ENCODE measurements at regions not wholly inside any gene's neighbourhood (a gene's known extent, or its start where the extent isn't known, plus 50 kb on each side); places are given as distances from the start of the nearest gene placed in this dataset.

DNA sequence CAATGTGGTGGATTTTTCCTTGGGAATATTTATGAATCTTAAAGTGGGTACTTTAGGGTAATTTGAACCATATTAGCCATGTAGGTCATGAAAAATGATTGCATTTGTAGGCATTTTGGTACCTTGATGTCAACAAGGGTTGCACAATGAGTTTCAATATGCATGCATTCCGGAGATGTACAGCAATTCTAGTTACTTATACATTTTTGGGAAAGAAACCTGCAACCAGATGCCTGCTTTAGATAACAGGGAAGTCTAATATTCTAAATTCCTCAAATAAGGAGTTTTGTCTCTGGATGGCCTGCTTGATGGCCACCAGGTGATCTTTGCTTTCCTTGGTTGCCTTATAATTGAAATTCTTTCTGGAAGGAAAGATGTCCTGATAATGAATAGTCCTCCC lies 240.5 kb upstream of the SETMAR start:
- intact Hi-C loops (cut with micrococcal nuclease): no loop called here
- peak overlapping the region in 1 of 7 donors; percentile 33 for H3K27ac Mint-ChIP-seq
- H3K27me3 Mint-ChIP-seq (ENCODE audit: low read depth in 3 of 3): peaks cover 0 to 2% (median 1%) of the 10 kb centered on the region in 3 donors
- Histone ChIP-seq H3K27ac (ENCODE audit: low read depth in 1 of 2, low read length in 2 of 2) (no peak overlapping the region), H3K4me2 (replicated peaks; ENCODE audit: extremely low read depth, low read length, poor library complexity, severe bottlenecking) (no peak overlapping the region), H3K79me2 (ENCODE audit: insufficient read depth, low read length) (no peaks in the 10 kb centered on the region), H3K27me3 (ENCODE audit: control insufficient read depth in 2 of 2, insufficient read depth in 2 of 2, low read length in 2 of 2) (no peaks in the 10 kb centered on the region), H3K4me3 (replicated peaks in 1 of 3; ENCODE audit: low read depth in 2 of 3, low read length in 3 of 3) (no peak overlapping the region), H2AFZ (ENCODE audit: insufficient read depth, low read depth, low read length, poor library complexity, severe bottlenecking) (no peak overlapping the region), H3K36me3 (replicated peaks in 1 of 2; ENCODE audit: control insufficient read depth in 1 of 2, insufficient read depth in 2 of 2, low read length in 2 of 2) (no peaks in the 10 kb centered on the region), H3K9ac (ENCODE audit: insufficient read depth, low read length, poor library complexity, severe bottlenecking) (no peak overlapping the region), H4K20me1 (ENCODE audit: insufficient read depth, low read length) (no peaks in the 10 kb centered on the region), H3K4me1 (ENCODE audit: control insufficient read depth in 1 of 2, insufficient read depth in 2 of 2, low read length in 2 of 2) (peaks cover 19 to 20% of the 10 kb centered on the region in 2 donors), H3K9me3 (replicated peaks in 1 of 2; ENCODE audit: control insufficient read depth in 1 of 2, insufficient read depth in 1 of 2, low read length in 2 of 2) (no peaks in the 10 kb centered on the region)
- TF ChIP-seq, protein P1, sequence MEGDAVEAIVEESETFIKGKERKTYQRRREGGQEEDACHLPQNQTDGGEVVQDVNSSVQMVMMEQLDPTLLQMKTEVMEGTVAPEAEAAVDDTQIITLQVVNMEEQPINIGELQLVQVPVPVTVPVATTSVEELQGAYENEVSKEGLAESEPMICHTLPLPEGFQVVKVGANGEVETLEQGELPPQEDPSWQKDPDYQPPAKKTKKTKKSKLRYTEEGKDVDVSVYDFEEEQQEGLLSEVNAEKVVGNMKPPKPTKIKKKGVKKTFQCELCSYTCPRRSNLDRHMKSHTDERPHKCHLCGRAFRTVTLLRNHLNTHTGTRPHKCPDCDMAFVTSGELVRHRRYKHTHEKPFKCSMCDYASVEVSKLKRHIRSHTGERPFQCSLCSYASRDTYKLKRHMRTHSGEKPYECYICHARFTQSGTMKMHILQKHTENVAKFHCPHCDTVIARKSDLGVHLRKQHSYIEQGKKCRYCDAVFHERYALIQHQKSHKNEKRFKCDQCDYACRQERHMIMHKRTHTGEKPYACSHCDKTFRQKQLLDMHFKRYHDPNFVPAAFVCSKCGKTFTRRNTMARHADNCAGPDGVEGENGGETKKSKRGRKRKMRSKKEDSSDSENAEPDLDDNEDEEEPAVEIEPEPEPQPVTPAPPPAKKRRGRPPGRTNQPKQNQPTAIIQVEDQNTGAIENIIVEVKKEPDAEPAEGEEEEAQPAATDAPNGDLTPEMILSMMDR (IDR thresholded peaks at IDR 0.05): no peak
- H3K9me3 Mint-ChIP-seq: peaks cover 0 to 7% (median 0%) of the 10 kb centered on the region in 7 donors
- no peaks in the 10 kb centered on the region for H3K36me3 Mint-ChIP-seq
- WGBS (ENCODE audit: insufficient coverage): no CpG with 5 or more reads among the region's 1 CpG
- DNase-seq: no peak
- no peak overlapping the region for H3K4me3 Mint-ChIP-seq
- peaks cover 44% of the 10 kb centered on the region for H3K4me1 Mint-ChIP-seq

DNA sequence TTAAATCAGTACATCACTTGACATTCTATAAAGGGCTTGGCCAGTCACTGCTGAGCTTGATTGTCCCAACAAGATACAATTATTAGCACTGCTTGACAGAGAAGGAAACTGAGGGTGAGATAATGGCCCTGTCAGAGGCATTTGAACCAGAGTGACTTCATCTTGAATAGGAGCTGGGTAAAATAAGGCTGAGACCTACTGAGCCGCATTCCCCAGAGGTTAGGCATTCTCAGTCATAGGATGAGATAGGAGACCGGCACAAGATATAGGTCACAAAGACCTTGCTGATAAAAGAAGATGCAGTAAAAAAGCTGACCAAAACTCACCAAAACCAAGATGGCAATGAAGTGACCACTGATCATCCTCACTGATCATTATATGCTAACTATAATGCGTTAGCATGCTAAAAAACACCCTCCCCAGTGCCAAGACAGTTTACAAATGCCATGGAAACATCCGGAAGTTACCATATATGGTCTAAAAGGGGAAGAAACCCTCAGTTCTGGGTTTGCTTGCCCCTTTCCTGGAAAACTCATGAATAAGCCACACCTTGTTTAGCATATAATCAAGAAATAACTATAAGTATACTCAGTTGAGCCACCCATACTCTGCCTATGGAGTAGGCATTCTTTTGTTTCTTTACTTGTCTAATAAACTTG lies 239.1 kb upstream of the SETMAR start:
- no peaks in the 10 kb centered on the region for H3K9me3 ChIP-seq (replicated peaks in 1 of 2; ENCODE audit: control insufficient read depth in 1 of 2, insufficient read depth in 1 of 2, low read length in 2 of 2)
- H3K9me3 Mint-ChIP-seq: peaks cover 0 to 7% (median 0%) of the 10 kb centered on the region in 7 donors
- H3K4me1 Mint-ChIP-seq: peaks cover 50% of the 10 kb centered on the region
- DNase-seq: no peak
- H3K27ac Mint-ChIP-seq: no peak overlapping the region
- no peak overlapping the region for H3K4me3 ChIP-seq (replicated peaks in 1 of 3; ENCODE audit: low read depth in 2 of 3, low read length in 3 of 3)
- TF ChIP-seq, protein P1 (IDR thresholded peaks at IDR 0.05): no peak
- H3K9ac ChIP-seq (ENCODE audit: insufficient read depth, low read length, poor library complexity, severe bottlenecking): no peak overlapping the region
- no peak overlapping the region for H3K27ac ChIP-seq (ENCODE audit: low read depth in 1 of 2, low read length in 2 of 2)
- peaks cover 19 to 25% of the 10 kb centered on the region in 2 donors for H3K4me1 ChIP-seq (ENCODE audit: control insufficient read depth in 1 of 2, insufficient read depth in 2 of 2, low read length in 2 of 2)
- H3K27me3 Mint-ChIP-seq (ENCODE audit: low read depth in 3 of 3): peaks cover 0 to 2% (median 0%) of the 10 kb centered on the region in 3 donors
- no CpG with 5 or more reads among the region's 4 CpGs for WGBS (ENCODE audit: insufficient coverage)
- no peaks in the 10 kb centered on the region for H3K27me3 ChIP-seq (ENCODE audit: control insufficient read depth in 2 of 2, insufficient read depth in 2 of 2, low read length in 2 of 2)
- H3K36me3 Mint-ChIP-seq: no peaks in the 10 kb centered on the region
- no peak overlapping the region for H2AFZ ChIP-seq (ENCODE audit: insufficient read depth, low read depth, low read length, poor library complexity, severe bottlenecking)
- no peaks in the 10 kb centered on the region for H3K79me2 ChIP-seq (ENCODE audit: insufficient read depth, low read length)
- intact Hi-C loops (cut with micrococcal nuclease): no loop called here
- H3K4me3 Mint-ChIP-seq: no peak overlapping the region
- H3K36me3 ChIP-seq (replicated peaks in 1 of 2; ENCODE audit: control insufficient read depth in 1 of 2, insufficient read depth in 2 of 2, low read length in 2 of 2): no peaks in the 10 kb centered on the region
- H4K20me1 ChIP-seq (ENCODE audit: insufficient read depth, low read length): no peaks in the 10 kb centered on the region
- H3K4me2 ChIP-seq (replicated peaks; ENCODE audit: extremely low read depth, low read length, poor library complexity, severe bottlenecking): no peak overlapping the region
